K562 (cell line): ENCODE measurements at regions not wholly inside any gene's neighbourhood (a gene's known extent, or its start where the extent isn't known, plus 50 kb on each side); places are given as distances from the start of the nearest gene placed in this dataset.

Source experiments
- ATAC-seq: fragments of 200-7000 bp; cut with Tn5 transposase; 3 replicates; pipeline ENCODE4 v1.9.1; 2020; ENCODE audit warnings: moderate library complexity
- BruUV-seq: library from RNA; stranded (reverse); fragments of 400-500 nt; replicated peaks from 2 replicates; lab custom pipeline; 2021; lab: Mats Ljungman, UMichigan
- CTCF ChIA-PET: fragments of 300-600 bp; formaldehyde crosslinking; extraction: SDS; loops from one replicate; lab custom pipeline; 2021; ENCODE audit warnings: low intra/inter-chr PET ratio; lab: Yijun Ruan, JAX
- POLR2A ChIA-PET: fragments of 300-600, 350-650 bp; sonication (Branson Sonifier 250); formaldehyde crosslinking; extraction: SDS; loops from one replicate; lab custom pipeline; 2021; ENCODE audit warnings: antibody characterized with exemption, inconsistent platforms; lab: Yijun Ruan, JAX
- DNase-seq, 4 experiments: peaks; one replicate each; pipeline versions ENCODE4 v3.0.0 to v3.0.0-alpha.2; 2011 to 2018; ENCODE audit warnings: low spot score in 3 of 4, mixed read lengths in 3 of 4; ENCODE audit errors: extremely low read depth in 1 of 4
- FAIRE-seq: peaks from 2 replicates; lab custom pipeline; 2011; peaks lifted over from hg19 to GRCh38; lab: Jason Lieb, UNC
- H2AFZ ChIP-seq: 2 replicates; pipeline ENCODE4 v1.6.0; 2011; ENCODE audit warnings: low read depth, low read length, control low read depth, inconsistent platforms
- H3K27ac ChIP-seq: fragments of 200-600 bp; 3 replicates; pipeline ENCODE4 v1.8.0; 2011; ENCODE audit warnings: low read depth, mild to moderate bottlenecking, control low read depth, inconsistent platforms, low read length, moderate library complexity, mixed read lengths; ENCODE audit errors: extremely low read depth
- H3K27me3 ChIP-seq, 2 experiments: fragments of 300-600 bp in 1 of 2; 2 replicates in 1 of 2; 3 replicates in 1 of 2; pipeline versions ENCODE4 v1.6.0 to v1.8.0; 2011; ENCODE audit warnings: inconsistent platforms in 2 of 2, low read length in 2 of 2, mild to moderate bottlenecking in 1 of 2, mixed read lengths in 1 of 2, moderate library complexity in 1 of 2; ENCODE audit not compliant: control insufficient read depth in 2 of 2, insufficient read depth in 2 of 2
- H3K36me3 ChIP-seq: fragments of 300-600 bp; 3 replicates; pipeline ENCODE4 v1.8.0; 2011; ENCODE audit warnings: mild to moderate bottlenecking, low read length, inconsistent platforms; ENCODE audit not compliant: control insufficient read depth, insufficient read depth
- H3K4me1 ChIP-seq, 2 experiments: fragments of 200-600 bp in 1 of 2; replicated peaks in 1 of 2; 2 replicates in 1 of 2; 3 replicates in 1 of 2; pipeline versions ENCODE4 v1.5.1 to v1.8.0; 2011; ENCODE audit warnings: inconsistent platforms in 2 of 2, low read length in 2 of 2, mild to moderate bottlenecking in 1 of 2, mixed read lengths in 1 of 2, moderate library complexity in 1 of 2; ENCODE audit not compliant: control insufficient read depth in 2 of 2, insufficient read depth in 2 of 2
- H3K4me2 ChIP-seq: 2 replicates; pipeline ENCODE4 v1.6.1; 2011; ENCODE audit warnings: low read length, control low read depth, inconsistent platforms, mixed read lengths; ENCODE audit not compliant: insufficient read depth
- H3K4me3 ChIP-seq: fragments of 200-600 bp; sonication (generic), shearing (Covaris generic); 2 replicates; pipeline ENCODE4 v1.5.1; 2016; ENCODE audit warnings: control low read depth, inconsistent platforms
- H3K79me2 ChIP-seq: fragments of 200-600 bp; 3 replicates; pipeline ENCODE4 v1.8.0; 2011; ENCODE audit warnings: low read length, inconsistent platforms; ENCODE audit not compliant: control insufficient read depth, insufficient read depth
- H3K9ac ChIP-seq, 2 experiments: 2 replicates each; pipeline versions ENCODE4 v1.6.0 to v1.6.1; 2011; ENCODE audit warnings: low read depth in 2 of 2, low read length in 2 of 2, control low read depth in 1 of 2, inconsistent platforms in 1 of 2, mild to moderate bottlenecking in 1 of 2, mixed read lengths in 1 of 2; ENCODE audit not compliant: insufficient read depth in 1 of 2
- H3K9me1 ChIP-seq: one replicate; pipeline ENCODE4 v1.6.0; 2011; ENCODE audit warnings: inconsistent platforms, mild to moderate bottlenecking, low read length, moderate library complexity; ENCODE audit not compliant: control insufficient read depth, insufficient read depth
- H3K9me3 ChIP-seq: replicated peaks from 2 replicates; pipeline ENCODE4 v1.5.1; 2011; ENCODE audit warnings: low read depth, low read length, inconsistent platforms; ENCODE audit not compliant: control insufficient read depth, insufficient read depth
- H4K20me1 ChIP-seq: replicated peaks from 2 replicates; pipeline ENCODE4 v1.6.1; 2011; ENCODE audit warnings: low read length, inconsistent platforms, mixed read lengths; ENCODE audit not compliant: control insufficient read depth, insufficient read depth
- HINFP ChIP-seq: fragments of 450-650 bp; conservative IDR thresholded peaks from 2 replicates; pipeline ENCODE4 v1.6.1; 2016; ENCODE audit warnings: missing genetic modification characterization, low read depth, mild to moderate bottlenecking, control low read depth, missing compliant biosample characterization
- PYGO2 ChIP-seq: fragments of 450-650 bp; IDR thresholded peaks from 2 replicates; pipeline ENCODE4 v1.6.1; 2016; ENCODE audit warnings: mild to moderate bottlenecking, missing genetic modification characterization, moderate library complexity, missing compliant biosample characterization
- TRIM24 ChIP-seq, 2 experiments: fragments of 450-650 bp; IDR thresholded peaks; 2 replicates each; pipeline ENCODE4 v1.6.1; 2016
- ZNF347 ChIP-seq: fragments of 450-650 bp; formaldehyde crosslinking; IDR thresholded peaks from 2 replicates; pipeline ENCODE4 v1.4.0; 2020; ENCODE audit warnings: low read depth, mild to moderate bottlenecking, moderate library complexity
- ZNF668 ChIP-seq: fragments of 250-450 bp; sonication (Bioruptor Pico); IDR thresholded peaks from 2 replicates; pipeline ENCODE4 v1.8.0; 2022; ENCODE audit warnings: mild to moderate bottlenecking, inconsistent platforms
- WGBS: fragments of 100-300 bp; shearing (Covaris generic); methylation state at CpG from one replicate; pipeline ENCODE4 v1.1.6; 2016; ENCODE audit warnings: low coverage, mixed read lengths; ENCODE audit not compliant: insufficient coverage; ENCODE audit errors: missing lambda C conversion rate; 5-methylcytosine and 5-hydroxymethylcytosine counted together
- in situ Hi-C: fragments of 300-500 bp; cut with MboI; formaldehyde crosslinking; loops from 4 replicates; pipeline ENCODE4 v1.15.0; 2018; ENCODE audit warnings: inconsistent platforms, mixed read lengths
- intact Hi-C: fragments of 100-400 bp; cut with micrococcal nuclease; formaldehyde crosslinking; loops from 2 replicates; pipeline ENCODE4 v1.14.2; 2022
- TF ChIP-seq, protein P1 (sequence below): fragments of 450-650 bp; formaldehyde crosslinking; IDR thresholded peaks from 2 replicates; pipeline ENCODE4 v1.4.0; 2020; ENCODE audit warnings: mild to moderate bottlenecking

DNA sequence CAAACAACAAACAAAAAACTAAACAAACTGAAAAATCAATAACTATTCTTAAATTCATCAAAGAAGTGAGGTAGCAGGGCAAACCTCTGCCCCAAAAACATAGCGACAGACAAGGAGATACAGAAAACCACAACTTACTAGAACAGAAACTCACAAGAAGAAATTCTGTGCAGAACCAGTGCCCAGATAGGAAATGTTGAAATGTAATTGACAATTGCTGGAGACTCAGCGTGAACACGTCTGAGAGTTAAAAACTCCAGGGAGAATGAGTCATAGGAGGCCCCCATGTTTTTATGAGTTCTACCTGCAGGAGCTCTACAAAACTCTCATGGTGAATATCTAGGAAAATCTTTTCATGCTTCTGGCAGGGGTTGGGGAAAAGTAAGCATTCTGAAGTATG, 95.5 kb upstream of the SETMAR start:
- Histone ChIP-seq H3K79me2 (no peaks in the 10 kb centered on the region), H3K27me3 (no peaks in the 10 kb centered on the region), H3K9me1 (no peaks in the 10 kb centered on the region), H3K4me3 (no peak overlapping the region), H2AFZ (no peak overlapping the region), H3K4me1 (no peaks in the 10 kb centered on the region; a peak in 1 of 5 replicates), H3K9ac (no peak overlapping the region), H3K9me3 (no peaks in the 10 kb centered on the region), H3K4me2 (no peak overlapping the region), H4K20me1 (no peaks in the 10 kb centered on the region), H3K36me3 (no peaks in the 10 kb centered on the region), H3K27ac (no peak overlapping the region)
- DNase-seq (no peak), ATAC-seq (no peak), FAIRE-seq (no peak)
- intact Hi-C loops = no loop called here
- CTCF ChIA-PET = interaction anchor here (0.6 kb wide), 1 partner anchor 113 kb away, joined by 3 read pairs; no protein-coding TSS in a partner anchor
- WGBS = 0% methylated on average over 3 of the region's 3 CpGs
- in situ Hi-C loops = no loop called here
- TF ChIP-seq ZNF668 (CRISPR knock-in tag) (no peak), PYGO2 (tag) (no peak), HINFP (tag) (no peak), TRIM24 (IDR thresholded peaks at IDR 0.05) (no peak), ZNF347 (no peak)
- TF ChIP-seq, protein P1, sequence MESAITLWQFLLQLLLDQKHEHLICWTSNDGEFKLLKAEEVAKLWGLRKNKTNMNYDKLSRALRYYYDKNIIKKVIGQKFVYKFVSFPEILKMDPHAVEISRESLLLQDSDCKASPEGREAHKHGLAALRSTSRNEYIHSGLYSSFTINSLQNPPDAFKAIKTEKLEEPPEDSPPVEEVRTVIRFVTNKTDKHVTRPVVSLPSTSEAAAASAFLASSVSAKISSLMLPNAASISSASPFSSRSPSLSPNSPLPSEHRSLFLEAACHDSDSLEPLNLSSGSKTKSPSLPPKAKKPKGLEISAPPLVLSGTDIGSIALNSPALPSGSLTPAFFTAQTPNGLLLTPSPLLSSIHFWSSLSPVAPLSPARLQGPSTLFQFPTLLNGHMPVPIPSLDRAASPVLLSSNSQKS = no peak
- BruUV-seq = no TSS peak
- POLR2A ChIA-PET = interaction anchor here (0.5 to 1.2 kb wide), 3 partner anchors 12 to 107 kb away, joined by 3 read pairs; no protein-coding TSS in a partner anchor
